KG1 (cell line): ENCODE measurements at regions not wholly inside any gene's neighbourhood (a gene's known extent, or its start where the extent isn't known, plus 50 kb on each side); places are given as distances from the start of the nearest gene placed in this dataset.
"Not testable (repeated sequence)": the region's sequence is repeated elsewhere in the genome, so short reads cannot be mapped to it uniquely, and the experiment has no call there.

Experiments used
- DNase-seq: peaks from one replicate; lab custom pipeline; 2025; lab: John Stamatoyannopoulos, UW

- no peak for DNase-seq
These were observed 473.7 kb upstream of the PODXL start for GRCh38 chr7:132030086-132030568.

DNA sequence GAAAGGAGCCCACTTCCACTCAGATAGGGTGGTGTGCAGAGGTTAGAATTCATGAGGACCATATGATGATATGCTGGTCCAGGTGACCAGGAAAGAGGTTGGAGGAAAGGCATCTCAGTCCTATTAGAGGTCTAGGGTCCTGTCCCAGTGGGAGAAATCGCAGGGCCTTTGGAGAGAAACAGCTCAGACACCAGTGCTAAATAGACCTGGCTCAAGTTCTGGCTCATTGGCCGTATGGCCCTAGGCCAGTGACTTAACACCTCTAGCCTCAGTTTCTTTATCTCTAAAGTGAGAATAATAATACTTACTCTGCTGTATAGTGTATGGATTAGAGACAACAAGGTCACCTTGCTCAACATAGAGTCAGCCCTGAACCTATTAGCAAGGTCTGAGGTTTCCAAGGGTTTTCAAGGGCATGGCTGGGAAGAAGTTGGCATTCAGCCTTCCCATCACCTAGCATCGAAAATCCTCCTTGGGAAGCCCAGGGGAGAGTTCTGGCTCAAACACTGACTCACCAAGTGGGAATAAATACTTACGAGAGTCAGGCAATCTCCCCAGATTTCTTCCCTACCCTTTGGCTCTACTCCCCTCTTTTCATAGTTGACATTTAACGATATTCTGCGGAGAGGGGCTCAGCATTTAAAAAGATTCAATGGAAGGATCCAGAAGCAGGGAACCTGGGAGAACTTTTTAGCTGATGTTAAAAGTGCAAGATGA lies 473.1 kb upstream of the PODXL start:
- DNase-seq, result no peak

DNA sequence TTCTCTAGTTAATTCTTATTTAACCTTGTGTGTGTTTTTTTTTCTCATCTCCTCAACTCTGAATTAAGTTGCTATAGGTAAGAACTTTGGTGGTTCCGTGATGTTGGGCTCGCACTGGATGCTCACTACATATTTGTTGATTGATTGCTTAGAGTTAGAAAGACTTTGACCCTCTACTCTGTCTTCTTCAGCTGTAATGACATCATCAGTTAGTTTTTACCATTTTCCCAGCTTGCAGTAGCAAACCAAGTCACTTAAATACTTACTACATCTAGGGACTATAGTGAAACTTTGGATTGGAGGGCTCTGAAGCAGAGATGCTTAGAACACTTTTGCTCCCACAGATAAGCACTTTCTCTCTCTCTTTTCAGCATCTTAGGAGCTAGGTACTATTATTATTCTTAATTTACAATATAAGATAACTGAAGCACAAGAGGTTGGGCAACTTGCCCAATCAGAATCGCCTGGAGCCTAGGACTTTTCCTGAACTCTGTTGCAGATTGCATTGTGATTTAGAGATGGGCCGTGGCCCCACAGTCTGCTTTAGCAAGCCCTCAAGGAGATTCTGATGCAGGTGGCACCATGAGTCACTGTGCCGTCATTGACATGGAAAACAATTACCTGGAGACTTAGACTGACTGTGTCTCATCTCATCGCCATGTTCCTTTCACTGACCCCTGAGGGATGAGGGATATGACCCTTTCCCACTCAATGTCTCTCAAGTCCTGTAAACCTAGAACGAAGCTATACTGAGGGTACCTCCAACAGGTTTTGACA lies 471.9 kb upstream of the PODXL start:
- no peak for DNase-seq

- no peak for DNase-seq
These were observed 467.9 kb upstream of the PODXL start for GRCh38 chr7:132024290-132024689.

- no peak for DNase-seq
These were observed 467.0 kb upstream of the PODXL start for GRCh38 chr7:132023466-132023865.

- DNase-seq, result no peak
These were observed 465.8 kb upstream of the PODXL start for GRCh38 chr7:132022188-132022587.

DNA sequence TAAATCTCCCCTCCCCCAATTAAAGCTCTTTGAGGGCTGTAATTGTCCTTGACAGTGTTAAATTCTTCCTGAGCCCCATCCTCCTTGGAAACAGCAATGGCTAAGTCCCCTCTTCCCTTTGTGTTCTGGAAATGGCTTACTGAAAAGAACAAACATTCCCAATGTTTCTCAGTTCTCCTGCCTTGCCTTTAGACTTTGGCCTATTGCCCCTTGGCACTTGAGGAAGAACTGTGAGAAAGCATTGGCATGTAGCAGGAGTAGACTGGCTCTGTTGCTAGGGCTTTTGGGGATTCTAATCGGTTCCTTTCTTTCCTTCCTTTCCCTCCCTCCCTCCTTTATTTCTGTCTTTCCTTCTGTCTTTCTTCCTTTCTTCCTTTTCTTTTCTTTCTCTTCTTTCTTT lies 463.3 kb upstream of the PODXL start:
- DNase-seq, result no peak

- no peak for DNase-seq
These were observed 453.4 kb upstream of the PODXL start for GRCh38 chr7:132009778-132010177.

DNA sequence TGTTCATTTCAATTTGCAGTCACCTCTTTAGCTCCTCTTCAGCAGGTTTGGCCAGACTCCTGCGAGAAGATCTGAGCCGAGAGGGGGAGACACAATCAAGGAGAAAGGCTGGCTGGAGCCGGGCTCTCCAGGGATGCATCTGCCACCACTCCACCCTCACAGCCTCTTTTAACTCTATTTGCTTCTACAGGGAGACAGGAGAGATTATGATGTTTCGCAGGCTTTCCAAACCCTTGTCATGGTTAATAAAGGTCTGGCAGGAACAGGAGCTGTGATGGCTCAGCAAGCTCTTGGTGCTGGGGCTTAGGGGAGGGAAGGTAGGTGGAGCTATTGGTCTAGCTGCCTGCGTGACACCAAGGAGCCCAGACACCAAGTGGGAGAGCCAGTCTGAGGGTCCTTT lies 448.1 kb upstream of the PODXL start:
- no peak for DNase-seq

DNA sequence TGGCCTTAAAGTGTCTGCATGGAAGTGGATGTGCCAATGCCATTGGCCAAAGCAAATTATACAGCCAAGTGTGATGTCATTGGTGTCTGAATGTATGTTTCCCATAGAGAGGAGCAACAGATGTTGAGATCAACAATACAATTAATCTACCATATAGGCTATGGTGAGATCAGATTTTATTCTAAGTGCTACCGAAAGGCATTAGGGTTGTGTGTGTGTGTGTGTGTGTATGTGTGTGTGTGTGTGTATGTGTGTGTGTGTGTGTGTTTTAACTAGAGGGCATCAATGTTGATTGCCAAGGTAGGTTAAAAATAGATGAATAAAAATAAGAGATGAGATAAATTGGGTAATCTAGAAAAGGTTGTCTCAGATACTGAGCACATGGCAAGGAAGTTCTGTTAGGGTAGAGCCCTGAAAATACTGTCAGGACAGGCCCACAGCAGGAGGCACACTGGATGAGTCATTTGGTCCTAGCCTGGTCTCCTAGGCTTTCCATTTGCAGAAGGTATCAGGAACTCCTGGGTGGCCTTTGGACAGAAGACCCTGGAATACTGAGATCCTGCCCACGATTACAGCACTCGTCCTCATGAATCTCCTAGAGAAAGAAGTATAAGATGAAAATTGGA lies 446.0 kb upstream of the PODXL start:
- DNase-seq, result no peak

- DNase-seq, result no peak
These were observed 444.7 kb upstream of the PODXL start for GRCh38 chr7:132001146-132001545.

DNA sequence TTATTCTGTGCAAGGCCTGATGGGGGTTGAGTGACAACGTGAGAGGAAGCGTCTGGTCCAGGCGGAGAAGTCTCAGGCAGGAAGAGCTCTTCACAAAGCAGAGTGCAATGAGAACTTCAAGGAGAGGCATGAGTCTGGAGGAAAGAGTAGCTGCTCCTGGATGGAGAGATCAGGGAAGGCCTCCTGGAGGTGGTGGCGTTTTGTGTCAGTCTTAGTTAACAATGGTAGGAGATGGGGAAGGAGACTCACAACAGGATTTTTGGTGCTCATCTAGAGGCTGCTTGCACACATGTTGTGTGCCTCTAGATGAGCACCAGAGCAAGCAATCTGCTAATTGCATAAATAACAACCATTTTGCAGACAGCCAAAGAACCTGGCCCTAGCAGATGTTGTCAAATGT lies 442.8 kb upstream of the PODXL start:
- no peak for DNase-seq

GRCh38 chr7:131995324-131995723 lies 438.9 kb upstream of the PODXL start:
- no peak for DNase-seq

DNA sequence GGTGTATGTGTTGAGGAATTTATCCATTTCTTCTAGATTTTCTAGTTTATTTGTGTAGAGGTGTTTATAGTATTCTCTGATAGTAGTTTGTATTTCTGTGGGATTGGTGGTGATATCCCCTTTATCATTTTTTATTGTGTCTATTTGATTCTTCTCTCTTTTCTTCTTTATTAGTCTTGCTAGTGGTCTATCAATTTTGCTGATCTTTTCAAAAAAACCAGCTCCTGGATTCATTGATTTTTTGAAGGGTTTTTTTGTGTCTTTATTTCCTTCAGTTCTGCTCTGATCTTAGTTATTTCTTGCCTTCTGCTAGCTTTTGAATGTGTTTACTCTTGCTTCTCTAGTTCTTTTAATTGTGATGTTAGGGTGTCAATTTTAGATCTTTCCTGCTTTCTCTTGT lies 424.6 kb upstream of the PODXL start:
- DNase-seq, result not testable (repeated sequence)

DNA sequence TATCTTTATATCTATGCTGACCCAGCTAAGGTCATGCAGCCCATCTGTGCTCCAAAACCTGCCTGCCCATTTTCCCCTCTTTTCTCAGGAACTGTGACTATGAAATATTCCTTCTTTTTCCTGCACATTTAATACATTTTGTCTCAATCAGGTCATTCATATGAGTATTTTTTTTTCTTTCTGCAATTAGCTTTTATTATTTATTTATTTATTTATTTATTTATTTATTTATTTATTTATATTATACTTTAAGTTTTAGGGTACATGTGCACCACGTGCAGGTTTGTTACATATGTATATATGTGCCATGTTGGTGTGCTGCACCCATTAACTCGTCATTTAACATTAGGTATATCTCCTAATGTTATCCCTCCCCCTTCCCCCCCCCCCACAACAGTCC lies 421.7 kb upstream of the PODXL start:
- DNase-seq, result not testable (repeated sequence)

GRCh38 chr7:131976411-131976810 lies 420.0 kb upstream of the PODXL start:
- DNase-seq, result no peak

DNA sequence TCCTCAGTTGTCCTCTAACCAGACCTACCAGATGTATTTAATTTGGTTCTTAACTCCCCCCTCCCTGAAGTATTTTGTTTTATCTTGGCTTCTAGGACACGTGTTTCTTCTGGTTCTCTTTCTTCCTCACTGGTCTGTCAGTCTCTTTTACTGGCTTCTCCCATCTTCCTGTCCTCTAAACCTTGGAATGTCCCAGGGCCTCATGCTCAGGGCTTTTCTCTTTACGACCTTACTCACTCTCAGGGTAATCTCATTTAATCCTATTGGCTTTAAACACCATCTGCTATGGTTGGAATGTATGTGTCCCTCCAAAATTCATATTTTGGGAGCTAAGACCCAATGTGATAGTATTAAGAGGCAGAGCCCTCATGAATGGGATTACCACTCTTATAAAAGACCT lies 418.2 kb upstream of the PODXL start:
- DNase-seq, result no peak

DNA sequence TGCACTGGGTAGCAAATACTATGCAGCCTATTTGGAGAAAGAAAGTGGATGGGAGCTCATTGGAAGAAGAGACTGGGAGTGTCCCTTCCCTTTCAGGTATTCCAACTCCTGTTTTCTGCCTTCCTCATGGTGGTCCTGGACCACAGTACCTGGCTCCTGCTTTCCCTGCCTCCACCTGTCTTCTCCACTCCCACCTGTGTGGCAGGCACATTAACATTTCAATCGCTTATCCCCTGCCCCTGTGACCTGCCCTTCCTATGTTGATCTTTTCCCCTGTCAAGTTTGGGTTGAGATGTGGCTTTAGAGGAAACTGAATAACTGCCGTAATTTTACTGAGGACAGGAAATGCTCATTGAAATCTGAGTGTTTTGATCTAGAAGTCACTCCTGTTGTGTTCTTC lies 415.8 kb upstream of the PODXL start:
- DNase-seq, result no peak

DNA sequence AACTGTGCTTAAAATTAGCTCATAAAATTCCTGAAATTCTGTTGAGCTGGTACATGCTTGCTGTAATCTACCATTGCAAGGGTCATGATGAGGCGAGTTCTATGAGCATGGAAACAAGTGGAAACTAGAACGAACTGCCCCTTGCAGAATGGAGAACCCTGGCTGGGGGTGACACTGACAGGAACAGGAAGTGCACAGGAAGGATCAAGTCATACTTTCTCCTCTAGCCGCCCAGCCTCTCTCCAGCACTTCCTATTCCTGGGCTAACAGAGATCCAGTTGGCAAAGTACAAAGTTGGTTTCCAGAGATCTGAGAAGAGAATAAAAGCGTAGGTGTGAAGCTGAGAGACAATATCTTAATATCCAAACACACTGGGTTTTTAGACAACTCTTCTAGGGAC lies 414.2 kb upstream of the PODXL start:
- no peak for DNase-seq

GRCh38 chr7:131969560-131969959 lies 413.1 kb upstream of the PODXL start:
- DNase-seq, result no peak

- DNase-seq, result no peak
These were observed 410.8 kb upstream of the PODXL start for GRCh38 chr7:131967216-131967730.

GRCh38 chr7:131964203-131964602 lies 407.8 kb upstream of the PODXL start:
- DNase-seq, result no peak
